GM19395 (cell line): ENCODE measurements at regions not wholly inside any gene's neighbourhood (a gene's known extent, or its start where the extent isn't known, plus 50 kb on each side); places are given as distances from the start of the nearest gene placed in this dataset.

Experiments
- ATAC-seq: cut with Tn5 transposase; IDR thresholded peaks from one replicate; pipeline ENCODE4 v1.9.1; 2021; ENCODE audit warnings: mild to moderate bottlenecking, moderate library complexity; ENCODE audit not compliant: unreplicated experiment

- no peak for ATAC-seq
Observed at GRCh38 chr6:133170602-133171001, 70.6 kb upstream of the EYA4 start.

GRCh38 chr6:133171989-133172604, 69.1 kb upstream of the EYA4 start:
- no peak for ATAC-seq

GRCh38 chr6:133173276-133173675, 67.9 kb upstream of the EYA4 start:
- ATAC-seq: no peak

GRCh38 chr6:133179481-133179880, 61.7 kb upstream of the EYA4 start:
- ATAC-seq: no peak

GRCh38 chr6:133183691-133184090, 57.5 kb upstream of the EYA4 start:
- no peak for ATAC-seq

GRCh38 chr6:133184798-133185372, 56.3 kb upstream of the EYA4 start:
- ATAC-seq: no peak

- ATAC-seq: no peak
Observed at GRCh38 chr6:133185731-133186130, 55.4 kb upstream of the EYA4 start.

- no peak for ATAC-seq
Observed at GRCh38 chr6:133187114-133187513, 54.0 kb upstream of the EYA4 start.

GRCh38 chr6:133187657-133188453, 53.3 kb upstream of the EYA4 start:
- no peak for ATAC-seq

- no peak for ATAC-seq
Observed at GRCh38 chr6:133190912-133191311, 50.2 kb upstream of the EYA4 start.

- ATAC-seq: no peak
Observed at GRCh38 chr6:133191323-133191722, 49.8 kb upstream of the EYA4 start.
